ENCODE measurements at regions not wholly inside any gene's neighbourhood (a gene's known extent, or its start where the extent isn't known, plus 50 kb on each side); places are given as distances from the start of the nearest gene placed in this dataset.

DNA sequence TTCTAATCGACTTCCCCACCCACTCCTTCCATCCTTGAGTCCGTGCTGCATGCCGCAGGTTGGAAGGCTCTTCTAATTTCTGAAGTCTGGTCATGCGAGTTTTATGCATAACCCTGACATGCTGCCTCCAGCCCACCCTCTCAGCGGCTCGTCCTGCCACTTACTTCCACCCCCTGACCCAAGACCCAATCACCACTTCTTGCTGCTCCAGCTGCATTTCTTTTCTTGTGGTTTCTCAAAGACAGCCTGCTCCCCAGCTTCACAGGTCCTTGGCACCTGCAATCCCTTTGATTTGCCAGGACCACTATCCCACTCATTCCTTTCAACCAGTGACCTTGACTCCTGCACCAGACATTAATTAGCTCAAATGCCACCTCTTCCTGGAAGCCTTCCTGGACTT, 486.7 kb downstream of the VRK1 start:
- TF ChIP-seq, protein P1, sequence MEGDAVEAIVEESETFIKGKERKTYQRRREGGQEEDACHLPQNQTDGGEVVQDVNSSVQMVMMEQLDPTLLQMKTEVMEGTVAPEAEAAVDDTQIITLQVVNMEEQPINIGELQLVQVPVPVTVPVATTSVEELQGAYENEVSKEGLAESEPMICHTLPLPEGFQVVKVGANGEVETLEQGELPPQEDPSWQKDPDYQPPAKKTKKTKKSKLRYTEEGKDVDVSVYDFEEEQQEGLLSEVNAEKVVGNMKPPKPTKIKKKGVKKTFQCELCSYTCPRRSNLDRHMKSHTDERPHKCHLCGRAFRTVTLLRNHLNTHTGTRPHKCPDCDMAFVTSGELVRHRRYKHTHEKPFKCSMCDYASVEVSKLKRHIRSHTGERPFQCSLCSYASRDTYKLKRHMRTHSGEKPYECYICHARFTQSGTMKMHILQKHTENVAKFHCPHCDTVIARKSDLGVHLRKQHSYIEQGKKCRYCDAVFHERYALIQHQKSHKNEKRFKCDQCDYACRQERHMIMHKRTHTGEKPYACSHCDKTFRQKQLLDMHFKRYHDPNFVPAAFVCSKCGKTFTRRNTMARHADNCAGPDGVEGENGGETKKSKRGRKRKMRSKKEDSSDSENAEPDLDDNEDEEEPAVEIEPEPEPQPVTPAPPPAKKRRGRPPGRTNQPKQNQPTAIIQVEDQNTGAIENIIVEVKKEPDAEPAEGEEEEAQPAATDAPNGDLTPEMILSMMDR (conservative IDR thresholded peaks at IDR 0.05 in 1 of 2, IDR thresholded peaks at IDR 0.05 in 1 of 2; ENCODE audit: extremely low read depth in 1 of 2, insufficient read depth in 1 of 2, low read depth in 1 of 2, low read length in 2 of 2) = no peak
- TF ChIP-seq EZH2 (IDR thresholded peaks at IDR 0.05; ENCODE audit: borderline replicate concordance, low read length) = no peak

Measured in mammary epithelial cell (primary cell).